Prostate gland (tissue), 2 donors: ENCODE measurements at regions not wholly inside any gene's neighbourhood (a gene's known extent, or its start where the extent isn't known, plus 50 kb on each side); places are given as distances from the start of the nearest gene placed in this dataset.
"Not testable (repeated sequence)": the region's sequence is repeated elsewhere in the genome, so short reads cannot be mapped to it uniquely, and the experiment has no call there.

Source experiments
- POLR2A ChIP-seq: fragments of 450-650 bp; IDR thresholded peaks from one replicate; pipeline ENCODE4 v1.6.1; 2016; ENCODE audit warnings: antibody characterized with exemption, mild to moderate bottlenecking
- POLR2AphosphoS5 ChIP-seq: sonication (generic); formaldehyde crosslinking; IDR thresholded peaks from one replicate; pipeline ENCODE4 v1.6.1; 2017; ENCODE audit warnings: antibody characterized with exemption
- TF ChIP-seq, protein P1 (sequence below), 4 experiments: fragments of 200-600 bp in 2 of 4; fragments of 450-650 bp in 2 of 4; sonication (generic) in 2 of 4; IDR thresholded peaks; 1 replicate in 3 of 4; 2 replicates in 1 of 4; pipeline ENCODE4 v1.5.1; 2016 to 2019; ENCODE audit warnings: antibody characterized with exemption in 4 of 4, mild to moderate bottlenecking in 2 of 4, moderate library complexity in 2 of 4

GRCh38 chr4:3596957-3597733 lies 64.9 kb upstream of the LRPAP1 start:
- TF ChIP-seq, protein P1, sequence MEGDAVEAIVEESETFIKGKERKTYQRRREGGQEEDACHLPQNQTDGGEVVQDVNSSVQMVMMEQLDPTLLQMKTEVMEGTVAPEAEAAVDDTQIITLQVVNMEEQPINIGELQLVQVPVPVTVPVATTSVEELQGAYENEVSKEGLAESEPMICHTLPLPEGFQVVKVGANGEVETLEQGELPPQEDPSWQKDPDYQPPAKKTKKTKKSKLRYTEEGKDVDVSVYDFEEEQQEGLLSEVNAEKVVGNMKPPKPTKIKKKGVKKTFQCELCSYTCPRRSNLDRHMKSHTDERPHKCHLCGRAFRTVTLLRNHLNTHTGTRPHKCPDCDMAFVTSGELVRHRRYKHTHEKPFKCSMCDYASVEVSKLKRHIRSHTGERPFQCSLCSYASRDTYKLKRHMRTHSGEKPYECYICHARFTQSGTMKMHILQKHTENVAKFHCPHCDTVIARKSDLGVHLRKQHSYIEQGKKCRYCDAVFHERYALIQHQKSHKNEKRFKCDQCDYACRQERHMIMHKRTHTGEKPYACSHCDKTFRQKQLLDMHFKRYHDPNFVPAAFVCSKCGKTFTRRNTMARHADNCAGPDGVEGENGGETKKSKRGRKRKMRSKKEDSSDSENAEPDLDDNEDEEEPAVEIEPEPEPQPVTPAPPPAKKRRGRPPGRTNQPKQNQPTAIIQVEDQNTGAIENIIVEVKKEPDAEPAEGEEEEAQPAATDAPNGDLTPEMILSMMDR (IDR thresholded peaks at IDR 0.05), result not testable (repeated sequence)
- not testable (repeated sequence) for TF ChIP-seq POLR2A, POLR2AphosphoS5
